A549 (cell line): ENCODE measurements at regions not wholly inside any gene's neighbourhood (a gene's known extent, or its start where the extent isn't known, plus 50 kb on each side); places are given as distances from the start of the nearest gene placed in this dataset.

Experiments
- ATAC-seq, 2 experiments: fragments of 200-7000 bp in 1 of 2; fragments of >200 bp in 1 of 2; cut with Nextera tagmentation in 1 of 2; cut with Tn5 transposase in 1 of 2; 3 replicates each; pipeline versions ENCODE4 v1.8.0 to v1.9.1; 2018 to 2020; ENCODE audit warnings: mild to moderate bottlenecking in 1 of 2, moderate library complexity in 1 of 2
- CTCF ChIA-PET: fragments of 300-600 bp; sonication (Branson Sonifier 250); formaldehyde crosslinking; extraction: SDS; loops from one replicate; lab custom pipeline; 2021; ENCODE audit warnings: antibody characterized with exemption, inconsistent platforms; lab: Yijun Ruan, JAX
- POLR2A ChIA-PET: fragments of 350-600 bp; formaldehyde crosslinking; extraction: SDS; loops from one replicate; lab custom pipeline; 2021; ENCODE audit warnings: antibody characterized with exemption, inconsistent platforms; lab: Yijun Ruan, JAX
- DNase-seq, 2 experiments: peaks; one replicate each; pipeline versions ENCODE4 v3.0.0 to v3.0.0-alpha.2; 2011 to 2016; ENCODE audit warnings: low read depth in 1 of 2, low spot score in 1 of 2
- FAIRE-seq: peaks from 2 replicates; lab custom pipeline; 2011; peaks lifted over from hg19 to GRCh38; lab: Jason Lieb, UNC
- H3K27ac ChIP-seq, 2 experiments: fragments of >200 bp; sonication (Bioruptor Twin); formaldehyde crosslinking; 3 replicates each; pipeline ENCODE4 v1.5.1; 2016 to 2017
- H3K4me1 ChIP-seq: fragments of >200 bp; sonication (Bioruptor Twin); formaldehyde crosslinking; 3 replicates; pipeline ENCODE4 v1.6.1; 2016
- H3K4me2 ChIP-seq: fragments of >200 bp; sonication (Bioruptor Twin); formaldehyde crosslinking; 3 replicates; pipeline ENCODE4 v1.6.1; 2016
- H3K4me3 ChIP-seq: fragments of >200 bp; sonication (Bioruptor Twin); formaldehyde crosslinking; 3 replicates; pipeline ENCODE4 v1.5.1; 2016
- H3K9me3 ChIP-seq: fragments of >200 bp; sonication (Bioruptor Twin); formaldehyde crosslinking; 3 replicates; pipeline ENCODE4 v1.6.1; 2016
- BCL3 ChIP-seq: fragments of >200 bp; sonication (Bioruptor Twin); formaldehyde crosslinking; IDR thresholded peaks from 3 replicates; pipeline ENCODE4 v1.6.1; 2016
- CEBPB ChIP-seq, 2 experiments: fragments of >200 bp in 1 of 2; sonication (Bioruptor Twin) in 1 of 2; formaldehyde crosslinking in 1 of 2; IDR thresholded peaks; 2 replicates each; pipeline ENCODE4 v1.6.1; 2012 to 2016
- E2F6 ChIP-seq: IDR thresholded peaks from 2 replicates; pipeline ENCODE4 v1.6.1; 2012; ENCODE audit warnings: low read depth, borderline replicate concordance
- EHF ChIP-seq: fragments of 250-450 bp; sonication (Bioruptor Pico); IDR thresholded peaks from 2 replicates; pipeline ENCODE4 v1.5.0; 2020; ENCODE audit warnings: mild to moderate bottlenecking
- ELK1 ChIP-seq: fragments of 150-350 bp; IDR thresholded peaks from 2 replicates; pipeline ENCODE4 v1.6.1; 2014; ENCODE audit warnings: low read depth, mild to moderate bottlenecking, low read length
- EP300 ChIP-seq, 2 experiments: fragments of >200 bp; sonication (Bioruptor Twin); formaldehyde crosslinking; IDR thresholded peaks; 2 replicates in 1 of 2; 3 replicates in 1 of 2; pipeline ENCODE4 v1.6.1; 2016 to 2017
- FOSB ChIP-seq: fragments of 250-450 bp; sonication (Bioruptor Pico); IDR thresholded peaks from 2 replicates; pipeline ENCODE4 v1.5.0; 2020; ENCODE audit warnings: mild to moderate bottlenecking, moderate library complexity
- FOSL2 ChIP-seq, 2 experiments: fragments of 450-650 bp in 1 of 2; fragments of >200 bp in 1 of 2; sonication (Bioruptor Twin) in 1 of 2; formaldehyde crosslinking; IDR thresholded peaks; 2 replicates each; pipeline versions ENCODE4 v1.5.0 to v1.6.1; 2016 to 2020; ENCODE audit warnings: mild to moderate bottlenecking in 1 of 2, moderate library complexity in 1 of 2
- FOXS1 ChIP-seq: fragments of 250-450 bp; sonication (Bioruptor Pico); IDR thresholded peaks from 2 replicates; pipeline ENCODE4 v1.5.0; 2020; ENCODE audit warnings: mild to moderate bottlenecking, moderate library complexity
- GATA3 ChIP-seq: IDR thresholded peaks from 2 replicates; pipeline ENCODE4 v1.6.1; 2012; ENCODE audit warnings: borderline replicate concordance
- HOXB13 ChIP-seq: fragments of 250-450 bp; sonication (Bioruptor Pico); IDR thresholded peaks from 2 replicates; pipeline ENCODE4 v1.5.0; 2020; ENCODE audit warnings: low read depth, mild to moderate bottlenecking, moderate library complexity
- JUNB ChIP-seq: fragments of >200 bp; sonication (Bioruptor Twin); formaldehyde crosslinking; IDR thresholded peaks from 2 replicates; pipeline ENCODE4 v1.6.1; 2016
- MYC ChIP-seq: IDR thresholded peaks from 2 replicates; pipeline ENCODE4 v1.6.1; 2012; ENCODE audit warnings: mild to moderate bottlenecking, inconsistent platforms, low read length, improper control_type of control experiment, borderline replicate concordance
- NR3C1 ChIP-seq: fragments of >200 bp; sonication (Bioruptor Twin); formaldehyde crosslinking; IDR thresholded peaks from 3 replicates; pipeline ENCODE4 v1.6.1; 2017
- RAD21 ChIP-seq, 2 experiments: fragments of >200 bp in 1 of 2; sonication (Bioruptor Twin) in 1 of 2; formaldehyde crosslinking in 1 of 2; IDR thresholded peaks in 1 of 2; conservative IDR thresholded peaks in 1 of 2; 2 replicates in 1 of 2; 3 replicates in 1 of 2; pipeline ENCODE4 v1.6.1; 2012 to 2018; ENCODE audit warnings: inconsistent platforms in 1 of 2
- RCOR1 ChIP-seq: fragments of 150-350 bp; IDR thresholded peaks from 2 replicates; pipeline ENCODE4 v1.6.1; 2014; ENCODE audit warnings: antibody characterized with exemption, low read length, low read depth
- USF2 ChIP-seq: fragments of 450-650 bp; IDR thresholded peaks from 2 replicates; pipeline ENCODE4 v1.6.1; 2014; ENCODE audit warnings: antibody characterized with exemption
- WGBS: methylation state at CpG from one replicate; pipeline ENCODE4 v1.1.6; 2017; ENCODE audit errors: missing lambda C conversion rate; 5-methylcytosine and 5-hydroxymethylcytosine counted together

- TF ChIP-seq BCL3 (no peak), RCOR1 (no peak), USF2 (no peak), JUNB (no peak), EP300 (IDR thresholded peaks at IDR 0.05) (no peak), FOSL2 (IDR thresholded peaks at IDR 0.05) (no peak), FOSL2 (CRISPR knock-in tag; IDR thresholded peaks at IDR 0.05) (no peak)
Measured at GRCh38 chr14:76699209-76699938, 61.9 kb upstream of the VASH1 start (continued).

GRCh38 chr14:76699939-76700590 is 61.2 kb upstream of the VASH1 start:
- CTCF ChIA-PET, result interaction anchor here (1.0 to 7.9 kb wide), 3 partner anchors 10 to 85 kb away, joined by 3 to 62 read pairs (median 8); no protein-coding TSS in a partner anchor

GRCh38 chr14:76701436-76701835 is 59.8 kb upstream of the VASH1 start:
- CTCF ChIA-PET, result interaction anchor here (0.9 to 2.9 kb wide), 2 partner anchors 9 to 17 kb away, joined by 3 to 8 read pairs; no protein-coding TSS in a partner anchor
- 0 out of 3 replicates have a peak, but pooled peaks cover 3% of the 10 kb centered on the region for H3K4me1 ChIP-seq
- H3K9me3 ChIP-seq, result no peaks in the 10 kb centered on the region
- no peak overlapping the region for H3K4me2 ChIP-seq
- 18% methylated on average over 3 of the region's 3 CpGs for WGBS
- no peak for FAIRE-seq
- no peak overlapping the region for H3K4me3 ChIP-seq
- no peak for TF ChIP-seq NR3C1
- no peak for TF ChIP-seq FOSL2 (IDR thresholded peaks at IDR 0.05)
- no peak for TF ChIP-seq FOSL2 (CRISPR knock-in tag; IDR thresholded peaks at IDR 0.05)
- no peak for TF ChIP-seq RAD21 (conservative IDR thresholded peaks at IDR 0.05 in 1 of 2, IDR thresholded peaks at IDR 0.05 in 1 of 2)
- no peak for TF ChIP-seq HOXB13 (CRISPR knock-in tag)
- TF ChIP-seq ELK1, result no peak
- TF ChIP-seq FOXS1 (CRISPR knock-in tag), result no peak
- TF ChIP-seq EHF (CRISPR knock-in tag), result no peak
- TF ChIP-seq CEBPB (IDR thresholded peaks at IDR 0.05), result no peak
- no peak for TF ChIP-seq MYC
- no peak for TF ChIP-seq GATA3
- TF ChIP-seq, all 56 proteins: peak for 0
- no peak for ATAC-seq
- H3K27ac ChIP-seq, result no peak overlapping the region
- POLR2A ChIA-PET, result no interaction called here
- DNase-seq, result no peak

More at GRCh38 chr14:76699939-76700590, 61.2 kb upstream of the VASH1 start:
- no peak for TF ChIP-seq RAD21 (conservative IDR thresholded peaks at IDR 0.05 in 1 of 2, IDR thresholded peaks at IDR 0.05 in 1 of 2)
- no peak for TF ChIP-seq E2F6
- TF ChIP-seq FOSB, result no peak
- ATAC-seq (no peak), FAIRE-seq (no peak), DNase-seq (no peak)
- 0 out of 3 replicates have a peak, but pooled peaks cover 3% of the 10 kb centered on the region for H3K4me1 ChIP-seq
- no peak overlapping the region for H3K4me2 ChIP-seq
- H3K4me3 ChIP-seq, result no peak overlapping the region
- H3K27ac ChIP-seq, result no peak overlapping the region
- 54% methylated on average over 8 of the region's 8 CpGs for WGBS
- POLR2A ChIA-PET, result no interaction called here
- no peaks in the 10 kb centered on the region for H3K9me3 ChIP-seq
